SK-N-SH (cell line): ENCODE measurements at regions not wholly inside any gene's neighbourhood (a gene's known extent, or its start where the extent isn't known, plus 50 kb on each side); places are given as distances from the start of the nearest gene placed in this dataset.

ENCODE experiments used
- CTCF ChIA-PET: fragments of 300-600, 350-600 bp; formaldehyde crosslinking; extraction: SDS; loops from one replicate; lab custom pipeline; 2021; lab: Yijun Ruan, JAX
- POLR2A ChIA-PET: fragments of 350-600 bp; sonication (Branson Sonifier 250); formaldehyde crosslinking; extraction: SDS; loops from one replicate; lab custom pipeline; 2020; ENCODE audit warnings: antibody characterized with exemption, inconsistent platforms; lab: Yijun Ruan, JAX
- DNase-seq: peaks from one replicate; pipeline ENCODE4 v3.0.0; 2012
- H2AFZ ChIP-seq: fragments of 200-600 bp; sonication (generic); 2 replicates; pipeline ENCODE4 v1.8.1; 2016; ENCODE audit warnings: antibody characterized with exemption, mild to moderate bottlenecking, low read depth
- H3F3A ChIP-seq: fragments of 200-600 bp; sonication (generic); replicated peaks from 2 replicates; pipeline ENCODE3; 2016; ENCODE audit warnings: antibody characterized with exemption, mild to moderate bottlenecking; ENCODE audit not compliant: insufficient read depth
- H3K27ac ChIP-seq, 2 experiments: fragments of 200-500 bp in 1 of 2; fragments of 200-600 bp in 1 of 2; sonication (Bioruptor generic) in 1 of 2; sonication (generic), shearing (Covaris generic) in 1 of 2; 2 replicates each; pipeline versions ENCODE4 v1.5.1 to v1.6.1; 2014 to 2016; ENCODE audit warnings: low read depth in 2 of 2, inconsistent platforms in 1 of 2, low read length in 1 of 2, mild to moderate bottlenecking in 1 of 2, mixed read lengths in 1 of 2
- H3K27me3 ChIP-seq: fragments of 200-600 bp; sonication (generic), shearing (Covaris generic); 2 replicates; pipeline ENCODE4 v1.6.1; 2016; ENCODE audit warnings: mixed run types; ENCODE audit not compliant: insufficient read depth
- H3K36me3 ChIP-seq, 2 experiments: fragments of 200-500 bp in 1 of 2; fragments of 200-600 bp in 1 of 2; sonication (Bioruptor generic) in 1 of 2; sonication (generic) in 1 of 2; replicated peaks in 1 of 2; 2 replicates each; pipeline versions ENCODE3 to v1.5.1; 2014 to 2016; ENCODE audit warnings: low read length in 1 of 2, mild to moderate bottlenecking in 1 of 2; ENCODE audit not compliant: insufficient read depth in 2 of 2, control insufficient read depth in 1 of 2
- H3K4me1 ChIP-seq, 2 experiments: fragments of 200-500 bp in 1 of 2; fragments of 200-600 bp in 1 of 2; sonication (Bioruptor generic) in 1 of 2; sonication (generic), shearing (Covaris generic) in 1 of 2; 2 replicates each; pipeline versions ENCODE4 v1.5.1 to v1.6.1; 2014 to 2016; ENCODE audit warnings: low read depth in 1 of 2, low read length in 1 of 2, mixed run types in 1 of 2; ENCODE audit not compliant: insufficient read depth in 2 of 2, control insufficient read depth in 1 of 2
- H3K4me2 ChIP-seq: fragments of 200-600 bp; sonication (generic), shearing (Covaris generic); 2 replicates; pipeline ENCODE4 v1.6.1; 2017; ENCODE audit warnings: mixed run types
- H3K4me3 ChIP-seq, 2 experiments: fragments of 200-500 bp in 1 of 2; fragments of 200-600 bp in 1 of 2; sonication (Bioruptor generic) in 1 of 2; sonication (generic), shearing (Covaris generic) in 1 of 2; 2 replicates each; pipeline versions ENCODE4 v1.5.1 to v1.8.1; 2014 to 2016; ENCODE audit warnings: low read depth in 2 of 2, inconsistent platforms in 1 of 2, low read length in 1 of 2, mild to moderate bottlenecking in 1 of 2, mixed read lengths in 1 of 2, moderate library complexity in 1 of 2
- H3K79me2 ChIP-seq: fragments of 200-600 bp; sonication (generic); 2 replicates; pipeline ENCODE4 v1.8.1; 2017; ENCODE audit warnings: mild to moderate bottlenecking; ENCODE audit not compliant: insufficient read depth
- H3K9ac ChIP-seq: fragments of 200-600 bp; sonication (generic); 2 replicates; pipeline ENCODE4 v1.6.1; 2017; ENCODE audit warnings: mixed run types
- H3K9me2 ChIP-seq: fragments of 200-600 bp; sonication (generic); 2 replicates; pipeline ENCODE4 v1.6.1; 2017; ENCODE audit warnings: mixed run types
- H3K9me3 ChIP-seq: fragments of 200-600 bp; sonication (generic); 2 replicates; pipeline ENCODE4 v1.6.1; 2017; ENCODE audit warnings: mixed run types, mild to moderate bottlenecking, moderate library complexity
- H4K20me1 ChIP-seq: fragments of 200-600 bp; sonication (generic); 2 replicates; pipeline ENCODE4 v1.6.1; 2017; ENCODE audit warnings: mild to moderate bottlenecking, mixed run types; ENCODE audit not compliant: insufficient read depth
- ELF1 ChIP-seq: IDR thresholded peaks from 2 replicates; pipeline ENCODE4 v1.4.0; 2012
- EZH2phosphoT487 ChIP-seq: fragments of 200-600 bp; sonication (generic); IDR thresholded peaks from 2 replicates; pipeline ENCODE4 v1.6.1; 2017; ENCODE audit warnings: low read depth, mixed run types, mild to moderate bottlenecking, antibody characterized with exemption, moderate library complexity, borderline replicate concordance
- FOSL2 ChIP-seq: IDR thresholded peaks from 2 replicates; pipeline ENCODE4 v1.4.0; 2012; ENCODE audit warnings: low read depth, mild to moderate bottlenecking, moderate library complexity, borderline replicate concordance
- MEF2A ChIP-seq: IDR thresholded peaks from 2 replicates; pipeline ENCODE4 v1.4.0; 2012; ENCODE audit warnings: low read depth, borderline replicate concordance
- NFIC ChIP-seq: IDR thresholded peaks from 2 replicates; pipeline ENCODE4 v1.4.0; 2012; ENCODE audit warnings: borderline replicate concordance
- NRF1 ChIP-seq: IDR thresholded peaks from 2 replicates; pipeline ENCODE4 v1.6.1; 2012; ENCODE audit warnings: low read depth, mild to moderate bottlenecking, low read length
- RCOR1 ChIP-seq: fragments of 150-350 bp; IDR thresholded peaks from 2 replicates; pipeline ENCODE4 v1.6.1; 2017; ENCODE audit warnings: antibody characterized with exemption, low read length
- RFX5 ChIP-seq: IDR thresholded peaks from 2 replicates; pipeline ENCODE4 v1.6.1; 2012; ENCODE audit warnings: mild to moderate bottlenecking, improper control_type of control experiment, low read length
- RXRA ChIP-seq: IDR thresholded peaks from 2 replicates; pipeline ENCODE4 v1.4.0; 2012; ENCODE audit warnings: low read depth, mild to moderate bottlenecking, borderline replicate concordance
- TAF1 ChIP-seq: IDR thresholded peaks from 2 replicates; pipeline ENCODE4 v1.6.1; 2012; ENCODE audit warnings: low read depth, mild to moderate bottlenecking, low read length, moderate library complexity, borderline replicate concordance
- TCF12 ChIP-seq: IDR thresholded peaks from 2 replicates; pipeline ENCODE4 v1.4.0; 2012
- TEAD4 ChIP-seq: IDR thresholded peaks from 2 replicates; pipeline ENCODE4 v1.4.0; 2012; ENCODE audit warnings: mild to moderate bottlenecking, borderline replicate concordance; ENCODE audit not compliant: insufficient read depth
- YY1 ChIP-seq: IDR thresholded peaks from 2 replicates; pipeline ENCODE4 v1.4.0; 2012; ENCODE audit warnings: low read depth, mild to moderate bottlenecking
- WGBS: methylation state at CpG from one replicate; pipeline ENCODE4 v1.1.6; 2017; ENCODE audit warnings: low lambda C conversion rate; 5-methylcytosine and 5-hydroxymethylcytosine counted together
- TF ChIP-seq, protein P1 (sequence below): IDR thresholded peaks from 2 replicates; pipeline ENCODE4; 2012
- TF ChIP-seq, protein P2 (sequence below): IDR thresholded peaks from 2 replicates; pipeline ENCODE4 v1.6.1; 2012; ENCODE audit warnings: mild to moderate bottlenecking, low read depth, low read length, moderate library complexity
- TF ChIP-seq, protein P3 (sequence below): fragments of 150-350 bp; IDR thresholded peaks from 2 replicates; pipeline ENCODE4 v1.6.1; 2017; ENCODE audit warnings: antibody characterized with exemption, low read length, low read depth, borderline replicate concordance
- TF ChIP-seq, protein P4 (sequence below): IDR thresholded peaks from 2 replicates; pipeline ENCODE4 v1.4.0; 2012; ENCODE audit warnings: low read depth, borderline replicate concordance
- TF ChIP-seq, protein P5 (sequence below): fragments of 150-350 bp; IDR thresholded peaks from 2 replicates; pipeline ENCODE4 v1.6.1; 2016; ENCODE audit warnings: mild to moderate bottlenecking, low read depth, low read length

DNA sequence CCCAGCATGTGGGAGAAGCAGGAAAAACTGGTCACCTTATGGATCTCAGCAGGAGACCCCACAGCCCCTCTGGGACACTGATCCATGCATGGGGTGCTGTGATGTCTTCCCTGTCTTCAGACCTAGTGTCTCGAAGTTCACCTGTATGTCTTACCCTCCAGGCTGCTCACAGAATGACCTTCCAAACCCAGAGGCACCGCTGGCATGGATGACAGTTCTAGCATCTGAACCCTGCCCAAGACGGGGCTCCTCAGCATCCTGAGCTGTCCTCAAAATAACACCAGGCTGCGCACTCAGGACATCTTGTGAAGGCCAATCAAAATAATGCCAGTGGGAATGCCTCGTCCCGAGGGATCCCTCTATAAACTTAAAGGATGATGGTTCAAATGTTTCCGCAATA, 824.9 kb downstream of the TBC1D22A start:
- Histone ChIP-seq H3K4me3 (no peak overlapping the region), H3K4me1 (no peaks in the 10 kb centered on the region), H3F3A (no peaks in the 10 kb centered on the region), H3K4me2 (no peak overlapping the region), H3K79me2 (no peaks in the 10 kb centered on the region), H2AFZ (no peak overlapping the region), H3K36me3 (no peaks in the 10 kb centered on the region), H4K20me1 (no peaks in the 10 kb centered on the region), H3K9me2 (no peaks in the 10 kb centered on the region), H3K9ac (no peak overlapping the region), H3K27ac (no peak overlapping the region), H3K27me3 (no peaks in the 10 kb centered on the region), H3K9me3 (peaks cover 9% of the 10 kb centered on the region)
- TF ChIP-seq TCF12 = no peak
- no peak for TF ChIP-seq FOSL2
- TF ChIP-seq, protein P1, sequence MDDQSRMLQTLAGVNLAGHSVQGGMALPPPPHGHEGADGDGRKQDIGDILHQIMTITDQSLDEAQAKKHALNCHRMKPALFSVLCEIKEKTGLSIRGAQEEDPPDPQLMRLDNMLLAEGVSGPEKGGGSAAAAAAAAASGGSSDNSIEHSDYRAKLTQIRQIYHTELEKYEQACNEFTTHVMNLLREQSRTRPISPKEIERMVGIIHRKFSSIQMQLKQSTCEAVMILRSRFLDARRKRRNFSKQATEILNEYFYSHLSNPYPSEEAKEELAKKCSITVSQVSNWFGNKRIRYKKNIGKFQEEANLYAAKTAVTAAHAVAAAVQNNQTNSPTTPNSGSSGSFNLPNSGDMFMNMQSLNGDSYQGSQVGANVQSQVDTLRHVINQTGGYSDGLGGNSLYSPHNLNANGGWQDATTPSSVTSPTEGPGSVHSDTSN = no peak
- TF ChIP-seq ELF1 = no peak
- no peak for TF ChIP-seq RFX5
- TF ChIP-seq, protein P2, sequence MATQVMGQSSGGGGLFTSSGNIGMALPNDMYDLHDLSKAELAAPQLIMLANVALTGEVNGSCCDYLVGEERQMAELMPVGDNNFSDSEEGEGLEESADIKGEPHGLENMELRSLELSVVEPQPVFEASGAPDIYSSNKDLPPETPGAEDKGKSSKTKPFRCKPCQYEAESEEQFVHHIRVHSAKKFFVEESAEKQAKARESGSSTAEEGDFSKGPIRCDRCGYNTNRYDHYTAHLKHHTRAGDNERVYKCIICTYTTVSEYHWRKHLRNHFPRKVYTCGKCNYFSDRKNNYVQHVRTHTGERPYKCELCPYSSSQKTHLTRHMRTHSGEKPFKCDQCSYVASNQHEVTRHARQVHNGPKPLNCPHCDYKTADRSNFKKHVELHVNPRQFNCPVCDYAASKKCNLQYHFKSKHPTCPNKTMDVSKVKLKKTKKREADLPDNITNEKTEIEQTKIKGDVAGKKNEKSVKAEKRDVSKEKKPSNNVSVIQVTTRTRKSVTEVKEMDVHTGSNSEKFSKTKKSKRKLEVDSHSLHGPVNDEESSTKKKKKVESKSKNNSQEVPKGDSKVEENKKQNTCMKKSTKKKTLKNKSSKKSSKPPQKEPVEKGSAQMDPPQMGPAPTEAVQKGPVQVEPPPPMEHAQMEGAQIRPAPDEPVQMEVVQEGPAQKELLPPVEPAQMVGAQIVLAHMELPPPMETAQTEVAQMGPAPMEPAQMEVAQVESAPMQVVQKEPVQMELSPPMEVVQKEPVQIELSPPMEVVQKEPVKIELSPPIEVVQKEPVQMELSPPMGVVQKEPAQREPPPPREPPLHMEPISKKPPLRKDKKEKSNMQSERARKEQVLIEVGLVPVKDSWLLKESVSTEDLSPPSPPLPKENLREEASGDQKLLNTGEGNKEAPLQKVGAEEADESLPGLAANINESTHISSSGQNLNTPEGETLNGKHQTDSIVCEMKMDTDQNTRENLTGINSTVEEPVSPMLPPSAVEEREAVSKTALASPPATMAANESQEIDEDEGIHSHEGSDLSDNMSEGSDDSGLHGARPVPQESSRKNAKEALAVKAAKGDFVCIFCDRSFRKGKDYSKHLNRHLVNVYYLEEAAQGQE = no peak
- TF ChIP-seq EZH2phosphoT487 = no peak
- TF ChIP-seq, protein P3, sequence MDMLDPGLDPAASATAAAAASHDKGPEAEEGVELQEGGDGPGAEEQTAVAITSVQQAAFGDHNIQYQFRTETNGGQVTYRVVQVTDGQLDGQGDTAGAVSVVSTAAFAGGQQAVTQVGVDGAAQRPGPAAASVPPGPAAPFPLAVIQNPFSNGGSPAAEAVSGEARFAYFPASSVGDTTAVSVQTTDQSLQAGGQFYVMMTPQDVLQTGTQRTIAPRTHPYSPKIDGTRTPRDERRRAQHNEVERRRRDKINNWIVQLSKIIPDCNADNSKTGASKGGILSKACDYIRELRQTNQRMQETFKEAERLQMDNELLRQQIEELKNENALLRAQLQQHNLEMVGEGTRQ = no peak
- TF ChIP-seq NRF1 = no peak
- TF ChIP-seq, protein P4, sequence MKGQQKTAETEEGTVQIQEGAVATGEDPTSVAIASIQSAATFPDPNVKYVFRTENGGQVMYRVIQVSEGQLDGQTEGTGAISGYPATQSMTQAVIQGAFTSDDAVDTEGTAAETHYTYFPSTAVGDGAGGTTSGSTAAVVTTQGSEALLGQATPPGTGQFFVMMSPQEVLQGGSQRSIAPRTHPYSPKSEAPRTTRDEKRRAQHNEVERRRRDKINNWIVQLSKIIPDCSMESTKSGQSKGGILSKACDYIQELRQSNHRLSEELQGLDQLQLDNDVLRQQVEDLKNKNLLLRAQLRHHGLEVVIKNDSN = no peak
- POLR2A ChIA-PET = no interaction called here
- CTCF ChIA-PET = no interaction called here
- DNase-seq = no peak
- 19% methylated on average over 6 of the region's 7 CpGs for WGBS

DNA sequence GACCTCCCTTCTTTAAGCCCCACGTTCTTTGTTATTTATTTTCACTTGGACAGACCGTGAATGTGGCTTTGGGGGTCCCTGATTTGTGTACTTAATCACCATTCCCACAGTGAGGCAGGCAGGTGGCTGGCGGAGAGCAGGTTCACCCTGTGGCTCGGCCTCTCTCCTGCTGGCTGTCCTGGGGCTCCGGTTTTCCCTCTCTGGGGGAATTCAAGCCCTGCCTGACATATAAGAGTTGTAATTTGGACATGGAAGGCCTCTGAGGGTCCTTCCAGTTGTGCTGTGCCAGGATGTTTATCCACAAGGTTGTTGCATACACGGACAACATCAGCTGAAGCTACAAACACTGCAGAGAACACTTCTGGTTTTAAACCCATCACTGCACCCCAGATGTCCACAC, 824.5 kb downstream of the TBC1D22A start:
- 5% methylated on average over 5 of the region's 6 CpGs for WGBS
- POLR2A ChIA-PET = no interaction called here
- TF ChIP-seq TEAD4 (no peak), RCOR1 (no peak), MEF2A (no peak), YY1 (no peak), NFIC (no peak), TAF1 (no peak), RXRA (no peak)
- TF ChIP-seq, protein P2 = no peak
- TF ChIP-seq, protein P5, sequence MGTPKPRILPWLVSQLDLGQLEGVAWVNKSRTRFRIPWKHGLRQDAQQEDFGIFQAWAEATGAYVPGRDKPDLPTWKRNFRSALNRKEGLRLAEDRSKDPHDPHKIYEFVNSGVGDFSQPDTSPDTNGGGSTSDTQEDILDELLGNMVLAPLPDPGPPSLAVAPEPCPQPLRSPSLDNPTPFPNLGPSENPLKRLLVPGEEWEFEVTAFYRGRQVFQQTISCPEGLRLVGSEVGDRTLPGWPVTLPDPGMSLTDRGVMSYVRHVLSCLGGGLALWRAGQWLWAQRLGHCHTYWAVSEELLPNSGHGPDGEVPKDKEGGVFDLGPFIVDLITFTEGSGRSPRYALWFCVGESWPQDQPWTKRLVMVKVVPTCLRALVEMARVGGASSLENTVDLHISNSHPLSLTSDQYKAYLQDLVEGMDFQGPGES = no peak

More for the DNA sequence above, 824.5 kb downstream of the TBC1D22A start:
- no peaks in the 10 kb centered on the region for H4K20me1 ChIP-seq
- no peaks in the 10 kb centered on the region for H3K36me3 ChIP-seq
- no peak overlapping the region for H3K4me3 ChIP-seq
- no peaks in the 10 kb centered on the region for H3F3A ChIP-seq
- H3K4me2 ChIP-seq = no peak overlapping the region
- no peak for DNase-seq
- H3K9me2 ChIP-seq = no peaks in the 10 kb centered on the region
- no peaks in the 10 kb centered on the region for H3K4me1 ChIP-seq
- no peak overlapping the region for H3K9ac ChIP-seq
- CTCF ChIA-PET = no interaction called here
- peaks cover 9% of the 10 kb centered on the region for H3K9me3 ChIP-seq
- no peaks in the 10 kb centered on the region for H3K79me2 ChIP-seq
- H3K27ac ChIP-seq = no peak overlapping the region
- H3K27me3 ChIP-seq = no peaks in the 10 kb centered on the region
- H2AFZ ChIP-seq = no peak overlapping the region
